IPS-NIHi11 (cell line): ENCODE measurements at regions not wholly inside any gene's neighbourhood (a gene's known extent, or its start where the extent isn't known, plus 50 kb on each side); places are given as distances from the start of the nearest gene placed in this dataset.
A peak's percentile ranks its signal among the peaks of the same experiment; 100 is the strongest.

Experiments used
- DNase-seq: peaks from one replicate; pipeline ENCODE4 v3.0.0; 2012; ENCODE audit warnings: mixed read lengths, low spot score

DNA sequence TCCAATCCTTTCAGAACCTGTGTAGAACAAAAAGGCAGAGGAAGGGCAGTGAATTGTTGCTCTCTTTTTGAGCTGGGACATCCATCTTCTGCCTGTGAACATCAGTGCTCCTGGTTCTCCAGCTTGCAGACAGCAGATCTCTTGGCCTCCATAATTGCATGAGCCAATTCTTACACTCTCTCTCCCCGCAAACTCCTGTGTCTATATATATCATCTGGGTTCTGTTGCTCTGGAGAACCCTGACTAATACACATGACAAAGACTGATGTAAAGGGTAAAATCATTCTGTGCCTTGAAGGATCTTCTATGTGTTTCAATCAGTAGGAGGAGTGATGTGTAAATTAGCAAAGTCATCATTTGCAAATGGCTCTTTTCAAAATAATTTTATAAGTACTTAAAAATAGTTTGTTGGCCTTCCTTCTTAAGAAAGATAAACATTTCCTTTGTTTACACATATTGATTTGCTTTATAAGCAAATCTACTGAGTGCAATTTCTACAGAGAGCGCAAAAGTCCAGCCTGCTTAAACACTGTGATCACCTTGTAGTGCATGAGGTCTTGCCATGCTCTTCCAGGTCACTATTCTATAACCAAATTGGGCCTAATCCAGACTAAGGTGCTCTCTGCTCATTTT lies 154.9 kb upstream of the ANKRD28 start:
- no peak for DNase-seq

DNA sequence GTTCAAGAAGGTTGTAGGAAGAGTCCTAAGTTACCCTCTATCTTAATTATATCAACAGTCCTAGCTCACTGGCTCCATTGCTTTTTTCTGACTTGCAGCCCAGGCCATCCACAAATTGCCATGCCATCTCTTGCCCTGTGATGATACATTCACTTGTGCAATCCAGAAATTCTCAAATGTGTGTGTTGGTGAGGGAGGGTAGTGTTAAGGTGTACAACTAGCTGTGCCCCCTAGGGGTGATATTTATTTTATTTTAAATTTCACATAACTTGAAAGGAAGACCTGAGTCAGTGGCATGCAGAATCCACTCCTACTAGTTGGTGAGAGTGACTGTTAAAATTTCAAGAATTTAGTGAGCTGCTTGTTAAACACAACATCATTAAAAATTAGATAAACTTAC lies 156.1 kb upstream of the ANKRD28 start:
- no peak for DNase-seq

DNA sequence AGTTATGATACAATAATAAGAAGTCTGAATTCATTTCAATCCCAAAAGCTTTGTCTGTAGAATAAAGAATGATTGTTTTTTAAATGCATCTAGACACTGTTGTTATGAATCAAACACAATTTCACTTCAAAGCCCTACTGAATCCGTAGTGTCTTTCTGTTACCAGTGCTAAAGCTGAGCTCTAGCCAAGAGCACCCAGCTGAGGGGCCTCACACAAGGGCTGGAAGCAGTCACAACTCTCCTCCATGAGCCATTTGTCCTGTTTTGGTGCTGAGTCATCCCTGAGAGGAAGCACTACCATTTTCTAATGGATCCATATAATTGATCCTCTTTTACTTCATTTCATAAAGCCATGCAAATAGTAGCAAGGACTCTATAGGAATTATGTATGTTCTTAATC lies 158.2 kb upstream of the ANKRD28 start:
- no peak for DNase-seq

DNA sequence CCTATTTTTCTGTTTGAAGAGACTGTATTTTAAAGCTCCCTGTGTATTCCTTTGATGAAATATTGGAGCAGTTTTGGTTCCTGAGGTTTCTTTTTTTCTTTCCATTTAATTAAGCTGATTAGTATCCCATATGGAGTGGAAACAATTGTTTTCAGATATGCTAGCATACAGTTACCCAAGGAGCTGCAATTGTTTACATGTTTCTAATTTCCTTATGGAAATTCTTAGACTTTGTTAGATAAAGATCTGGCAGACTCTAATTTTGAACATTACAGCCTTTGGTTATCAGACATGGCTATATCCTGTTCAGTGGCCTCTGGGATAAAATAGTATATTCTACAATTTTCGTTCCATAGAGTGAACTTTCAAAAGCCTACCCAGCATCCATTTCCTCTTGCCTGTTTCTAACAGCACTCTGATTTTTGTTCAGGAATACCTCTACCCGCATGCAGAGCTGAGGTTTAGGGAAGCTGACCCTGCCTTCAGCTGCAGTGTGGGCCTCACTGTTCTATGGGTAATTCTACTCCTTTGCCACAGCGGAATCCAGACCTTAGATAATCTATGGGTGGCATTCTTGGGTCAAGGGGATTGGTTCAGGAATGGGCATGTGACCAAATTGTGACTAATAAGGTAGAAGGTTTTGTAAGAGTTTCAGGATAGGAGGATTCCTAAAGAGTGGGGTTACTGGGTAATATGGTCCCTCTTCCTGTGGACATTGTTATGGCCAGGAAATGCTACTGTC lies 161.1 kb upstream of the ANKRD28 start:
- DNase-seq: no peak

DNA sequence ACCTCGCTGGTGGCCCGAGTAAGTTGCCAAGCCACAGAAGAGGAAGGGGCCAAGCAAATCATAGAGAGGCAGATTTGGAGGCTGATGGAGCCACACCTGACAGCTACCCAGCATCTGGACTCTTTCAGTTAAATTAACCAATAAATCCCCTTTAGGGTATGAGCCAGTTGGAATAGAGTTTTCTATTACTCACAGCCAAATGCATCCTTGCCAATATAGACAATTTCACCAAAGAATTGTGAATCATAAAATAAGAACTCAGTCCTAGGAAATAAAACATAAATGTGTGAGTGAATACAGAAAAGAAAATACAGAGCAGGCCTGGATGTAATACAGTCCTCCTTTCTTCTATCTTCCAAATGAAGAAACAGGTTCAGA lies 161.6 kb upstream of the ANKRD28 start:
- no peak for DNase-seq

DNA sequence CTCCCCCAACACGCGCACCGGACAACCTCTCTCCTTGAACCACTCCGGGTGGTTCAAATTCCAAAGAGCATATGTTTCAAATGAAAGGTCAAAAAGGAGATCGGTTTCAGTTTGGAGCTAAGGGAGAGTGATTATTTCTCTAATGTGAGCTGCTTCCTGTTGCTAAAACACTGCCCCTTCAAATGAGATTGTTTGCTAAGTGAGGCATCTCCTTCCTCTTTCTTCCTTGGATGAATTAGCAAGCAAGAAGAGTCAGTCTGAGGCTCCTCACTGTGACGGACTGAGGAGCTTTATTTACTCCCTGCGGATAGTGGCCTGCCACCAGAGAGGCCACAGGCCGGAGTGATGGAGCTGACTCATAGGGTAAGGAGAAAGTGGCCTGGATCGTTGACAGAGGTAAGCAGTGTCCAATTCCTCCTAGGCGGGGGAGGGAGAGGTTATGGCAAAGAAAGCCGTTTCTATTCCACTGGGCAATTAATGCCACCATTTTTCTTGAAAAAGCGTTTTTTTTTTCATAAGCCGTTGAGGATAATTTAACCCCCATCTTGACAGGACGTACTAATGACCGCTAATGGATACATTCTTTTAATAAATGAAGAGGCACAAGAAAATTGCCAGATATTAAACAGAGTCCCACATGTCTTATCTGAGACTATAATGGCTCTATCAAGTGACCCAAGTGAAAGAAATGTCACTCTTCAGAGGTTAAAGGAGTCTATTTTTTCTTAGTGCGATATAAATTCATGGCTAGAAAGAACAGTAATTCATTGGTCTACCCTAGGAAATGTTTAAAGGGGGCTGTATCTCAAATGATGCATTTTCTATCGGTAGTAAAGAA lies 167.0 kb upstream of the ANKRD28 start:
- DNase-seq: no peak

DNA sequence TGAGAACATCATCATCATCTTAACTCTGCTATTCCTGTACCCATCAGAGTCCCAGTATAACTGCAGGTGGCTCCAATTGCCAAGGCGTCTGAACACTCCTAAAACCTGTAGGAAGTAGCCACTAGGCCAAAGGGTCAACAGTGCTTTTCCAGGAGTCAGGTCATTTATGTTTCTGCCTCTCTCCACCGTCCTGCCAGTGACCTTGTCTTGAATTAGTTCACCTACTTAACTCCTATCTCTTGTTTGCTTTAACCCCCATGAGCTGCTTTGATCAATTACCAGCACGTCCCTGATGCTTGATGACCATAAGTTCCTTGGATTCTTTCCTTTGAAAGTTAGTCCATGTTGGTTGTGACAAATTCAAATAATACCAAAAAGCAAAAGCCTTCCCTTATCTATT lies 169.8 kb upstream of the ANKRD28 start:
- no peak for DNase-seq

DNA sequence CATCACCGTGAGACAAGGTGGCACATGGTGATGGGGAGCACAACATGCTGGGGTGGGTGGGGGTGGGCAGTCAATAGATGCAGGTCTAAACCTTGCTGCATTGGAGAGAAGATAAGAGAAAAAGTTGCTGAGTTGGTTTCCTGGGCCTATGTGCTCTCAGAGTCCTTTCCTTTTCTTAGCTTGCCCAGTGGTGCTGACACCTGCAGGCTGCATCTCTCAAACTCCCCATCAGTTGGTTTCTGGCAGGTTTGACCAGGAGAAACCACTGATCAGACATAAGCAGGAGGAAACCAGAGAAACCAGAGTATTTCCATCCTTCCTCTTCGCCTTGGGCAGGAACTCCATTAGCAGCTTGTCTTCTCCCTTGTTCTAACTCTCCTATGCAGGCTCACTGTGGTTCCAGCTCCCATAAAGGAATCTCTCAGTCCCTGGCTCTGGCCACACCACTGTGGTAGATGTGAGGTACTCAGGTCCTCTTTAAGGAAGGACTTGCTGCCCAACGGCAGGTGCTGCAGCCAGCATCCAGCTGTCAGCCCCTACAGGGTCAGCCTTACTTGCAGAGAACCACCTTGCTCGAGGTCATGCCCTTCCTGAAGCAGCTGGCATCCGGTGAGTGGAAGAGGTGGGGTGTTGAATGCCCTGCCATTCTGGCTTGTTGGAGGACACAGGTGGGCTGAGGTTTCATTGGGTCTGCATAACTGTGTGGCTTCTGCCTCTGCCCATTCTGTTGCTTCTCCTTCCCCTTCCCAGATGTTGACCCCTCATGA lies 172.3 kb upstream of the ANKRD28 start:
- DNase-seq: no peak

DNA sequence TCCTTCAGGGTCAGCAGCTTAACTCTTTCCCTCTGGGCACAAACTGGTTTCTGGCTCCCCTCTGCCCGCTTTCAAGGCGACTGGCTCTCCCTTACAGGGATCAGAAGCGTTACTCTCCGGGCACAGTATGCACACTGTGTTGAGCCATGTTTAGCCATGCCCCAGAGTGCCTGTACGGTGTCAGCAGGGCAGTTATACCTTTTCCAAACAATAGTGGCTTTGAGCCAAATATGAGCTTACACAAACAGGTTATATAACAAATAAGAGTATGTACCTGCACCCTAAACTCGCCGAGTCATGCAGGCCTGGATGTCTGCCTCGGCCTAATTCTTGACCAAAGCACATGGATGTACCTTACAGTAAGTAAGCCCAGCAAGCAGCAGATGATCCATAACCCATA lies 175.6 kb upstream of the ANKRD28 start:
- no peak for DNase-seq

DNA sequence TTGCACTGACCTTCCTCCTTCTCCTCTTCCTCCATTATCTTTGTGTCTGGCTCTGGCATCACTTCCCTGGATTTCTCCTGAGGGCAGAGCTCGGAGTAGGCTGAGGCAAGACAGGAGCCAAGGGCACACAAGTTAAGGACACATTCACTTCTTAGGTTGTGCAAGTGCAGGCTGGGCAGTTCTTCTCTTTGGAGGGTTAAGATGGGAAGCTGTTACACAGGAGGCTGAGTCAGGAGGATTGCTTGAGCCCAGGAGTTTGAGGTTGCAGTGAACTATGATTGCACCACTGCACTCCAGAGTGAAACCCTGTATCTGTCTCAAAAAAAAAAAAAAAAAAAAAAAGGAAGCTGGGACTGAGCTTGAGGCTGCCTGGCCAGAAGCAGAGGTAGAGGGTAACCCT lies 176.2 kb upstream of the ANKRD28 start:
- DNase-seq: no peak

DNA sequence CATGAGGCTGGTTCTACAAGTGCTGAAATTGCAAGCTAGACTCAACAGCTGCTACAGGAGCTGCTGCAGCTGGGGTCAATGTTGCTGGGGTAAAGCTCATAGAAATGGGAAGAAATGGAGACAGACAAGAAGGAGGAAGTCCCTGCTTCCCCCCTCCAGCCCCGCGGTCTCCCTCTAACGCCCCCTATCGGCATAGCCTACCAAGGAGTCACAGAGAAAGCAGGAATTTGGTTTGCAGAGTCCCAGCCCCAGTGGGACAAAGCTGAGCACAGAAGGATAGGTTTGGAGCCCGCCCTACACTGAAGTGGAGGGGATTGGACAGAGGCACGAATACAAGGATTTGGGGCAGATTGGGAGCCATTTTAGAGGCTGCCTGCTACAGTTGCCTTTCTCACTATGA lies 176.9 kb upstream of the ANKRD28 start:
- peak; percentile 66 for DNase-seq

DNA sequence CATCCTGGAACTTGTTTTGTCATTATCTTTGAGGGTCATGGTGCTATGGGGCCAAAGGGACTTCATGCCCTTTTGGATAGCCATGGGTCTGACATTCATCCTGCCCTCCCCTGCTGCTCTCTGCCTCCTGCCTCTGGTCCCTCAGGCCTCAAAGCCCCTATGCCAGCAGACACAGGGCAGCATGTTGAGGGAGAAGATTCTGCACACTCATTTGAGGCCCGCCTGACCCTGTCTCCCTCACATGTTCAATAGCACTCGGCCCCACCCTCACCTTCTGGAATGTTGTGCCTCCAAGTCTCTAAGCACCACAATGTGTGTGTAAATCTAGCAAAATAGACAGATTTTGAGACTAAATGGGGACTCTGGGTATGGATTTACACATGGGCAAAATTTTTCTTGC lies 178.7 kb upstream of the ANKRD28 start:
- no peak for DNase-seq

DNA sequence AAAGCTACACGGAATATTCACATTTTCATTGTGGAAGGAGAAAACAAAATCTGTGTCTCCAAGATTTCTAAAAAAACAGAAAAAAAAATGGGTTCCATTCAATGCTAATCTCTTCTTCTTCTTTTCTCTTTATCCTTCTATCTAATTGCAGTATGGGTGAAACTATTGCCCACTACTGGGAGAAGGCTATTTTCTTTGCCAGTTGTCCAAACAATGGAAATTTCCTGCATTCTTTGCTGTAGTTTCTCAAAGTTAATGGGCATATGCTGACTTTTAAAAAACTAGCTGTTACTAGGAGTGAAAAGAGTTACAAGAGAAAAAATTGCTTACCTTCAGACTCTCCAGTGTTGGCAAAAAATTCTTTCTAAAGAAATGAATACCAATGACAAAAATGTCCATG lies 179.3 kb upstream of the ANKRD28 start:
- DNase-seq: no peak

DNA sequence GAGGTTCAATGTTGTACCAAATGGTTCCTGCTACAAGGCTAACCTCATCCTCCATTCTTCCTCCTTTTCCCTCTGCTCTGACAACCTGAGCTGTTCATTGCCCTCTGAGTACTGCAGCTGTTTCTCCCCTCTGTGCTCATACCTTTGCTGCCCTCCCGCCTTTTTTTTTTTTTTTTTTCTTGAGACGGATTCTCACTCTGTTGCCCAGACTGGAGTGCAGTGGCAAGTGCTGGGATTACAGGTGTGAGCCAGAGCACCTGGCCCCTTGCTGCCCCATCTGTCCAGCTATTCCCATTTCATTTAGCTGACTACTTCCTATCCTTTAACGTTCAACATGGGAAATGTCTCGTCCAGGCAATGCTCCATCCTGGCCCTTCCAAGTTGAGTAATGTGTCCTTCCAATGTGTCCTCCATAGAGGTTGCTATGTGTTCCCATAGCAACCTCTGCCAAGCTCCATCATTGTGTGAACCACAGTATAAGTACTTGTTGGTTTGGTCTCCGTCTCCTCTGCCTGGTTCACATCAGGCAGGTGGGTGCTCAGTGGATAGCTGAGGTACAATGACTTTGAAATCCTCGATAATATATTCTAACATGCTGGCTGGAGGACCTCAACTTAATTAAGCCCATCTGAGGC lies 179.9 kb upstream of the ANKRD28 start:
- DNase-seq: no peak

DNA sequence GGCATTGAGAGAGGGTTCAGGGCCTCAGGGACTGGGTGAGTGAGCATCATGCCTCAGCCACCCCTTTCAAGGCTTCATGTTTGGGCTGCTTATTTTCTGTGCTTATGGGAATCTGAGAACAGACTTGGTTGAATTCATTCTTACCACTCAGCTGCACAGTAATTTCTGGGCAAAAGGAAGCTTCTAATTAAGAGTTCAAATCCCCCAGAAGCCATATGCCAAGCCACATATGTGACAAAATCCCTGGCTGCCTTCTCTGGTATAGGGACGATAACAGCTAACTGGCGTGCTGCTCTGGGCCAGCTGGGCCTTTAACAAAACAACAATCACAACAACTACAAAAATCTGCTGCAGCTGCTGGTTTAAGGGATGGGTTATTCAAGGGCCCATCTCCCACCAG lies 181.0 kb upstream of the ANKRD28 start:
- no peak for DNase-seq

DNA sequence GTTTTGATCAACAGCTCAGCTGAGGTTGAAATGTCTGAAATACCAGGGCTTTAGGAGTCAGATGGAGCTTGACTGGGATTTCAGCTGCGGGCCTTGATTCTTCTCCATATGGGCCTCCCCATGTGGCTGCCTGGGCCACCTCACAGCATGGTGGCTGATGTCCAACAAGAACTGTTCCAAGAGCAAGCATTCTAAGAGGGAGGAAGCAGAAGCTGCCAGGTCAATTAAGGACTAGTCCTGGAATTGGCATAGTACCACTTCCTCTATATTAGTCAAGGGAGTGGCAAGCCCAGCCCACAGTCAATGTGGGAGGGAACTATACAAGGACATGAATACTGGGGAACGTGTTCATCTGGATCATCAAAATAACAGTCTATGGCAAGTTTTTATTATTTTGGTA lies 181.7 kb upstream of the ANKRD28 start:
- DNase-seq: no peak

DNA sequence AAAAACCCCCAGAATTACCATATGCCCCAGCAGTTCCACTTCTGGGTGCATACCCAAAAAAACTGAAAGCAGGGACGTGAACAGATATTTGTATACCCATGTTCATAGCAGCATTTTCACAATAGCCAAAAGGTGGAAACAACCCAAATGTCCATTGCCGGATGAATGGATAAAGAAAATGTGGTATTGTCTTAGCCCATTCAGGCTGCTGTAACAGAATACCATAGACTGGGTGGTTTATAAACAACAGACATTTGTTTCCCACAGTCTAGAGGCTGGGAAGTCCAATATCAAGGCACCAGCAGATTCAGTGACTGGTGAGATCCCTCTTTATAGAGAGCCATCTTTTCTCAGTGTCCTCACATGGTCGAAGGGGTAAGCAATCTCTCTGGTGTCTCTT lies 182.1 kb upstream of the ANKRD28 start:
- no peak for DNase-seq

DNA sequence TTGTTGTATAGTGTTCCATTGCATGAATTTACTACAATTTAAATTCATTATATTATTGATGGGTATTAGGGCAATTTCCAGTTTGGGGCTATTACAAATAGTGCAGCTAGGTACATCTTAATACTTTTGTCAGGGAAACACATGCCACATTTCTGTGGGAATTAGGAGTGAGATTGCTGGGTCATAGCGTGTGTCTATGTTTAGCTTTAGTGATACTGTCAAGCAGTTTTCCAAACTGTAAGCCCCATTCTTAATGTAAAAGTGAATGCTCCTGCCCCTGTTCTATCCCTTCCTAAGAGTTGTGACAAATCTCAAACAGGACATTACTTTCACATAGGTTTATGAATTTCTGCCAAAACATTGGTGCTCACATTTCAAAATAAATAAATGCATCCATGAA lies 184.5 kb upstream of the ANKRD28 start:
- no peak for DNase-seq

DNA sequence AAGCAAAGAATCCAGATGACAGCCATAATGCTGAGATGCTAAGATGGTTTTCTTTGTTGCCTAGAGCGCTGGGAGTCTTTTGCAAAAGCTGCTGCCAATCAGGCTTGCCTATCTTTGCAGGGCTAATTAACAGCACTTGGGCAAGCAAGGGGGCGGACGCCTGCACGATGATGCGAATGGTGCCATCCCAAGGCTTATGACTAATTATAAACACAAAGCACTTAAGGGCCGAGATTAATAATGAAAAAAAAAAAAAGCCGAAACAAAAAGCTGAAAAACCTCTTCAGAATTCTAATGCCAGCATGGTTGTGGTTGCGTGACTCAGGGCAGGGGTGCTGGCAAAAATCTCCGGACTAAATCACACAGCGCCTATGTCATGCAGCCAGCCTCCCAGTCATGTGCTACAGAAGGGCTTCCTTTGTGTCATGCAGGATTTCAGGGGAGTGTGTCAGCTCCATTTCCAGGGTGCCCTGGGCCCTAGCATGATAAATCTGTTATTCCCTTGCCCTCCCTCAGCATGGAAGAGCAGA lies 185.0 kb upstream of the ANKRD28 start:
- no peak for DNase-seq

DNA sequence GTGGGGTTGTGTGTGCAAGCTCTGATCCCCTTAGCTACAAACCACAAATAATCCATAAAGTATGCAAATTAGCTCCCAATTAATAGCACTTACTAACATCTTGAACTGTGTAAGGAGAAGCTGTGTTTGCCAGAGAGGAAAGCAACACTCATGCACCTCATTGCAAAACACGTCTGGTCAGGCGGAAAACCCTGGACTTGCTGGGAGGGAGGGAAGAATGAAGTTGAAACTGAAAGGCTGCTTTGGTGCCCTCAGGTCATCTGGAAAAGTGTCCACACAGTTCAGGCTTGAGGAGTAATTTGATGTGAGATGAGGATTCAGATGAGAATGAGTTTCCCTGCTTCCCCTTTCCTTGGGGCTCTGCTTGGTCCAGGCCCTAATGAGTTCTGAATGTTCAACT lies 185.5 kb upstream of the ANKRD28 start:
- no peak for DNase-seq

DNA sequence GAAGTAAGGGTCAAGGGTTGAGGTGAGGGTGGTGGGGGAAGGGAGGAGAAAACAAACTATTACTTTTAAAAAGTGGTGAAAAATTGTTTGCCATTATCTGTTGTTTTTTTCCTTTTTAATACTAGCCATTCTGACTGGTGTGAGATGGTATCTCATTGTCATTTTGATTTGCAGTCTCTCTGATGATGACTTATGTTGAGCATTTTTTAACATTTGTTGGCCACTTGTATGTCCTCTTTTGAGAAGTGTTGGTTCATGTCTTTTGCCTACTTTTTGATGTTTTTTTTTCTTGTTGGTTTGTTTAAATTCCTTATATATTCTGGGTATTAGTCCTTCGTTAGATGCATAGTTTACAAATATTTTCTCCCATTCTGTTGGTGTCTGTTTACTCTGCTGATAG lies 185.9 kb upstream of the ANKRD28 start:
- no peak for DNase-seq

DNA sequence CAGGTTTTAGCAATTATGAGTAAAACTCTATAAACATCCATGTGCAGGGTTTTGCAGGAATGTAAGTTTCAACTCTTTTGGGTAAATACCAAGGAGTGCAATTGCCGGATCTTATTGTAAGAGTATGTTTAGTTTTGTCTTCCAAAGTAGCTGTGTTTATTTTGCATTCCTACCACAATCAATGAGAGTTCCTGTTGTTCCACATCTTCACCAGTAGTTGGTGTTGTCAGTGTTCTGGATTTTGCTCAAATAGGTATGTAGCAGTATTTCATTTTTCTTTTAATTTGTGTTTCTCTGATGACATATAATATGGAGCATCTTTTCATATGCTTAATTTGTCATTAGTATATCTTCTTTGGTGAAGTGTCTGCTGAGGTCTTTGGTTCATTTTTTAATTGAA lies 185.1 kb upstream of the GALNT15 start:
- DNase-seq: no peak
